Endodermal cell (in vitro differentiated cells): ENCODE measurements at regions not wholly inside any gene's neighbourhood (a gene's known extent, or its start where the extent isn't known, plus 50 kb on each side); places are given as distances from the start of the nearest gene placed in this dataset.

ENCODE experiments used
- DNase-seq: peaks from one replicate; pipeline ENCODE4 v3.0.0-alpha.2; 2017
- H3K27ac ChIP-seq: 2 replicates; pipeline ENCODE4 v1.5.1; 2013; ENCODE audit warnings: mild to moderate bottlenecking, low read depth, low read length, moderate library complexity
- H3K27me3 ChIP-seq: 2 replicates; pipeline ENCODE4 v1.6.1; 2013; ENCODE audit warnings: mild to moderate bottlenecking, low read length, moderate library complexity; ENCODE audit not compliant: insufficient read depth, control insufficient read depth, poor library complexity, severe bottlenecking
- H3K36me3 ChIP-seq: 2 replicates; pipeline ENCODE4 v1.7.0; 2013; ENCODE audit warnings: mild to moderate bottlenecking, low read length, moderate library complexity; ENCODE audit not compliant: control insufficient read depth, insufficient read depth
- H3K4me1 ChIP-seq: one replicate; pipeline ENCODE4 v1.7.0; 2013; ENCODE audit warnings: low read length; ENCODE audit not compliant: control insufficient read depth, insufficient read depth
- H3K4me3 ChIP-seq: 2 replicates; pipeline ENCODE4 v1.5.1; 2013; ENCODE audit warnings: mild to moderate bottlenecking, low read length, moderate library complexity
- H3K9ac ChIP-seq: 2 replicates; pipeline ENCODE4 v1.6.1; 2013; ENCODE audit warnings: mild to moderate bottlenecking, low read length, moderate library complexity; ENCODE audit not compliant: poor library complexity, severe bottlenecking; ENCODE audit errors: extremely low read depth
- H3K9me3 ChIP-seq: 2 replicates; pipeline ENCODE4 v1.6.1; 2013; ENCODE audit warnings: mild to moderate bottlenecking, low read length, moderate library complexity; ENCODE audit not compliant: control insufficient read depth
- H3K27ac Mint-ChIP-seq: 2 replicates; pipeline ENCODE4 v1.8.0; 2020; ENCODE audit warnings: mixed read lengths
- H3K27me3 Mint-ChIP-seq: 2 replicates; pipeline ENCODE4 v1.8.0; 2021; ENCODE audit warnings: mild to moderate bottlenecking, mixed read lengths; ENCODE audit not compliant: insufficient read depth
- H3K36me3 Mint-ChIP-seq: 2 replicates; pipeline ENCODE4 v1.8.0; 2020; ENCODE audit warnings: low read depth, mixed read lengths
- H3K4me1 Mint-ChIP-seq: 2 replicates; pipeline ENCODE4 v1.8.0; 2020; ENCODE audit warnings: mixed read lengths
- H3K4me3 Mint-ChIP-seq: 2 replicates; pipeline ENCODE4 v1.8.0; 2020; ENCODE audit warnings: mild to moderate bottlenecking, moderate library complexity, mixed read lengths
- H3K9me3 Mint-ChIP-seq: 2 replicates; pipeline ENCODE4 v1.8.0; 2020; ENCODE audit warnings: mild to moderate bottlenecking, mixed read lengths
- WGBS, 2 experiments: methylation state at CpG; one replicate each; pipeline versions ENCODE4 v1.1.5 to v1.1.7; 2013; ENCODE audit warnings: missing lambda C conversion rate in 2 of 2, mixed read lengths in 1 of 2; ENCODE audit not compliant: insufficient coverage in 1 of 2, insufficient read length in 1 of 2; 5-methylcytosine and 5-hydroxymethylcytosine counted together
- TF ChIP-seq, protein P1 (sequence below): fragments of 200-600 bp; sonication (generic); conservative IDR thresholded peaks from 2 replicates; pipeline ENCODE4 v1.5.0; 2021; ENCODE audit warnings: antibody characterized with exemption, mild to moderate bottlenecking

DNA sequence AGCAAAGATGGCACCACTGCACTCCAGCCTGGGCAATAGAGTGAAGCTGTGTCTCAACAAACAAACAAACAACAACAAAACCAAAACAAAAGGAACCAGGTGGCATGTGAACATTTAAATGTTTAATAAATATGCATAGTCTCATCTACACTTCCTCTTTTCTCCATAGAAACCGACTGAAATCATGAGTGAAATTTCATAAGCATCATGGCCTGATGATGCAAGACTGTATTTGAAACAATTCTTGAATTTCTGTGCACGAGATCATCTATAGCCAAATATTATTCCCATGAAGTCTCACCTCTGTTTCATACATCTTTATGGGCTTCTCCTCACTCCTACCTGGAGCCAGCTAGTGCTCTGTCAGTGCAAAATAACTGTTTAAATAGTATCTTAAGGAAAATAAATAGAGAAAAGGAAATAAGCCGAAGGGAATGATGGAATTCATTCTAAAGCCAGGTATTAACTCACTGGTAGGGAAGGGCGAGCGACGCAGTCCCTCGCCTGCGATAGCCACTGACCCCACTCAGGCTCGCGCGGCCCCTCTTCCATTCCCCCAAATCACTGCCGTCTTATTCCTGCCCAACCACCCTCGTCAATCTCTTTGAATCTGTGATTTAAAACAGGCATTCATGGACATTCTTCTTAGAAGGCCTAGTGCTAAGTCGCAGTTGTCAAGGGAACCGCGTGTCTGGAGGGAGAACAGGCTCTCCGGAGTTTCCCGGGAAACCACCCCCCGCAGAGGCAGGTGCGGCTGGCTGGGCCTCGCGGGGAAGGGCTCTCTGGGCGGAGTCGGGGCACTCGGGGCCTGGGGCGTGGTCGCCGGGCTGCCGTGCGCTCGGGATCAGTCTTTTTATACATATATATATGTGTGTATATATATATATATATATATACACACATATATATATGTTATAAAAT is 52.4 kb upstream of the TRIM2 start:
- Mint-ChIP-seq H3K4me3 (peak overlapping the region; percentile 66), H3K27me3 (peaks cover 48% of the 10 kb centered on the region), H3K36me3 (no peaks in the 10 kb centered on the region), H3K27ac (no peak overlapping the region), H3K4me1 (peaks cover 37% of the 10 kb centered on the region), H3K9me3 (no peaks in the 10 kb centered on the region)
- Histone ChIP-seq H3K4me1 (peaks cover 13% of the 10 kb centered on the region), H3K9ac (no peak overlapping the region), H3K27ac (peak overlapping the region; percentile 99), H3K27me3 (no peaks in the 10 kb centered on the region), H3K9me3 (no peaks in the 10 kb centered on the region), H3K36me3 (no peaks in the 10 kb centered on the region), H3K4me3 (peak overlapping the region; percentile 88)
- peak; percentile 96 for DNase-seq
- WGBS, 2 experiments = 25 to 43% methylated on average over 5 to 24 of the region's 31 CpGs
- TF ChIP-seq, protein P1, sequence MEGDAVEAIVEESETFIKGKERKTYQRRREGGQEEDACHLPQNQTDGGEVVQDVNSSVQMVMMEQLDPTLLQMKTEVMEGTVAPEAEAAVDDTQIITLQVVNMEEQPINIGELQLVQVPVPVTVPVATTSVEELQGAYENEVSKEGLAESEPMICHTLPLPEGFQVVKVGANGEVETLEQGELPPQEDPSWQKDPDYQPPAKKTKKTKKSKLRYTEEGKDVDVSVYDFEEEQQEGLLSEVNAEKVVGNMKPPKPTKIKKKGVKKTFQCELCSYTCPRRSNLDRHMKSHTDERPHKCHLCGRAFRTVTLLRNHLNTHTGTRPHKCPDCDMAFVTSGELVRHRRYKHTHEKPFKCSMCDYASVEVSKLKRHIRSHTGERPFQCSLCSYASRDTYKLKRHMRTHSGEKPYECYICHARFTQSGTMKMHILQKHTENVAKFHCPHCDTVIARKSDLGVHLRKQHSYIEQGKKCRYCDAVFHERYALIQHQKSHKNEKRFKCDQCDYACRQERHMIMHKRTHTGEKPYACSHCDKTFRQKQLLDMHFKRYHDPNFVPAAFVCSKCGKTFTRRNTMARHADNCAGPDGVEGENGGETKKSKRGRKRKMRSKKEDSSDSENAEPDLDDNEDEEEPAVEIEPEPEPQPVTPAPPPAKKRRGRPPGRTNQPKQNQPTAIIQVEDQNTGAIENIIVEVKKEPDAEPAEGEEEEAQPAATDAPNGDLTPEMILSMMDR = no peak

DNA sequence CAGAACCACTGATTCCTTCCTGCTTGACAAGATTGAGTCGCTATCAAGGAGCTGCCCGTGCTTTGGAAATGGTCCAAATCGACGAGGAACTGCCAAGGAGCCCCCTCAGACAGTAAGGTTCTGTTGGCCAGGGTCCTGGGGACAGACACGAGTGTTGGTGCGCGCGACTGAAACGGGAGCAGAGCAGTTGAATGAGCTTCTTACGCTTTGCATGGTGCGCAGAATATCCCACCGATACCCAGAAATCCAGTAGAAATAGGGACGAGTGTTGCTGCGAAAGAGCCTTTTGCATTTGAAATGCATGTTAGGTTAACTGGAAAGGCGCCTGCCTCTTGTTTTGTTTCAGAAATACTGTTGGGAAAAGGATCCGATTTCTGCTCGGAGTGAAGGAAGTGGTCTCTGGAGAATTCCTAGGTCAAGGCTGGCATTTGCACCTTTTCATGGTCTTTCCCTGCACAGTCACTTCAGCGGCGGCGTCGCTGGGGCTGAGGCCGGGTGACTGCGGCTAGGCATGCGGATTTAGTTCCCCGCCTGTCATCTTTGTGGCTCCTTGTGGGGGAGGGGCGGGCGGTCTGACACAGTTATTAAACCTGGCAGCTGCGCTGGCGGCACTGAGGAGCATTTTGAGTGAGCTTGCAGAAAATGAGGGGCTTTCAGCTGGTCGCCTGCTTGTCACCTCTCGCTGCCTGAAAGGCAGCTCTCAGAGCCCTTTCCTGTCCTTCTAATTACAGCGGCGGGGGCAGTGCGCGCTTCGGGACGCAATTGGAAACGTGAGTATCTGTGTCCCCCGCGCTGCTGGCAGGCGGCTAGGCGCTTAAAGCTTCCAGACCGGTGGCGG is 51.5 kb upstream of the TRIM2 start:
- H3K27ac Mint-ChIP-seq = peak overlapping the region; percentile 4
- 1 to 2% methylated on average over 29 to 44 of the region's 44 CpGs for WGBS, 2 experiments

DNA sequence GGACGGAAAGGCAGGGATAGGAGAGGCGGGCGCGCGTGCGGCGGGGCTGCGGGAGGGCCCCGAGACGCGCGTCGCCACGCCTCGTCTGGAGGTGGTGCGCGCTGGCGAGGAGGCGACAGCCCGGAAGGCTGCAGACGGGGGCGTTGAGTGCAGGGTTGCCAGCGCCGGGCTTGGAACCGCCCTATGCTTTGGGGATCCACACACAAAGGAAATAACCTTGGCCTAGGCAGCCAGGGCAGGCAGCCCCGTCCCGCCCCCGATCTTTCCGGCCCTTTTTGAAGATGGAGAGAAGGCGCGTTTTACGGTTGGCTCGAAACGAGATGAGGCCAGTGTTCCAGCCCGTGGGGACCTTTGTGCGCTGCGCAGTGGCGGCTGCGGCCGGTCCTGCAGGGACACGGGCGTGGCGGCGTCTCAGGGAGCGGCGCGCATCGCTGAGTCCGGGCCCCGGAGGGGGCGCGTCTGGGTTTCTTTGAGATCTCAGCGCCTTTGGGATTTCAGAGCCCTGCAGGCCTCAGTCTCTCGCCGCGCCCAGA is 50.8 kb upstream of the TRIM2 start:
- no peaks in the 10 kb centered on the region for H3K9me3 ChIP-seq
- peak overlapping the region; percentile 88 for H3K4me3 ChIP-seq
- Mint-ChIP-seq H3K27me3 (peaks cover 48% of the 10 kb centered on the region), H3K4me3 (peak overlapping the region; percentile 66), H3K27ac (peak overlapping the region; percentile 4), H3K4me1 (peaks cover 48% of the 10 kb centered on the region), H3K9me3 (no peaks in the 10 kb centered on the region), H3K36me3 (no peaks in the 10 kb centered on the region)
- WGBS, 2 experiments = 1 to 2% methylated on average over 21 to 56 of the region's 56 CpGs
- H3K27ac ChIP-seq = peak overlapping the region; percentile 99
- no peak for DNase-seq
- TF ChIP-seq, protein P1 = peak; percentile 14
- no peaks in the 10 kb centered on the region for H3K36me3 ChIP-seq
- no peaks in the 10 kb centered on the region for H3K27me3 ChIP-seq
- H3K9ac ChIP-seq = peak overlapping the region; percentile 61
- peaks cover 25% of the 10 kb centered on the region for H3K4me1 ChIP-seq

More for the DNA sequence above, 51.5 kb upstream of the TRIM2 start:
- Mint-ChIP-seq H3K36me3 (no peaks in the 10 kb centered on the region), H3K4me1 (peaks cover 43% of the 10 kb centered on the region), H3K9me3 (no peaks in the 10 kb centered on the region), H3K4me3 (peak overlapping the region; percentile 66), H3K27me3 (peaks cover 48% of the 10 kb centered on the region)
- Histone ChIP-seq H3K27ac (peak overlapping the region; percentile 99), H3K4me3 (peak overlapping the region; percentile 88), H3K9me3 (no peaks in the 10 kb centered on the region), H3K9ac (peak overlapping the region; percentile 61), H3K27me3 (no peaks in the 10 kb centered on the region), H3K36me3 (no peaks in the 10 kb centered on the region), H3K4me1 (peaks cover 21% of the 10 kb centered on the region)
- DNase-seq = peak; percentile 88
- TF ChIP-seq, protein P1 = no peak
